GM19467 (cell line): ENCODE measurements at regions not wholly inside any gene's neighbourhood (a gene's known extent, or its start where the extent isn't known, plus 50 kb on each side); places are given as distances from the start of the nearest gene placed in this dataset.
"Not testable (repeated sequence)": the region's sequence is repeated elsewhere in the genome, so short reads cannot be mapped to it uniquely, and the experiment has no call there.

Experiments
- ATAC-seq: cut with Tn5 transposase; IDR thresholded peaks from one replicate; pipeline ENCODE4 v1.9.1; 2021; ENCODE audit warnings: mild to moderate bottlenecking, moderate library complexity; ENCODE audit not compliant: unreplicated experiment

DNA sequence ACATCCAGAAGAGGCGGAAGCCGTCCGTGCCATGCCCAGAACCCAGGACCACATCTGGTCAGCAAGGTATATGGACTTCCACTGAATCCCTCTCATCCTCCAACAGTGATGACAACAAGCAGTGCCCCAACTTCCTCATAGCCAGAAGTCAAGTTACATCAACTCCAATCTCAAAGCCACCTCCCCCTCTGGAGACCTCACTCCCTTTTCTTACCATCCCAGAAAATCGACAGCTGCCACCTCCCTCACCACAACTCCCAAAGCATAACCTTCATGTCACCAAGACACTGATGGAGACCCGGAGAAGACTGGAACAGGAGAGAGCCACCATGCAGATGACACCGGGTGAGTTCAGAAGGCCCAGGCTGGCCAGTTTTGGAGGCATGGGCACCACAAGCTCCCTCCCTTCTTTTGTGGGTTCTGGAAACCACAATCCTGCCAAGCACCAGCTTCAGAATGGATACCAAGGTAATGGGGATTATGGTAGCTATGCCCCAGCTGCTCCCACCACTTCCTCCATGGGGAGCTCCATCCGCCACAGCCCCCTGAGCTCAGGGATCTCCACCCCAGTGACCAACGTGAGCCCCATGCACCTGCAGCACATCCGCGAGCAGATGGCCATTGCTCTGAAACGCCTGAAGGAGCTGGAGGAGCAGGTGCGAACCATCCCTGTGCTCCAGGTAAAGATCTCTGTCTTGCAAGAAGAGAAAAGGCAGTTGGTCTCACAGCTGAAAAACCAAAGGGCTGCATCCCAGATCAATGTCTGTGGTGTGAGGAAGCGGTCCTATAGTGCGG lies 130.3 kb upstream of the DMRT1 start:
- no peak for ATAC-seq

DNA sequence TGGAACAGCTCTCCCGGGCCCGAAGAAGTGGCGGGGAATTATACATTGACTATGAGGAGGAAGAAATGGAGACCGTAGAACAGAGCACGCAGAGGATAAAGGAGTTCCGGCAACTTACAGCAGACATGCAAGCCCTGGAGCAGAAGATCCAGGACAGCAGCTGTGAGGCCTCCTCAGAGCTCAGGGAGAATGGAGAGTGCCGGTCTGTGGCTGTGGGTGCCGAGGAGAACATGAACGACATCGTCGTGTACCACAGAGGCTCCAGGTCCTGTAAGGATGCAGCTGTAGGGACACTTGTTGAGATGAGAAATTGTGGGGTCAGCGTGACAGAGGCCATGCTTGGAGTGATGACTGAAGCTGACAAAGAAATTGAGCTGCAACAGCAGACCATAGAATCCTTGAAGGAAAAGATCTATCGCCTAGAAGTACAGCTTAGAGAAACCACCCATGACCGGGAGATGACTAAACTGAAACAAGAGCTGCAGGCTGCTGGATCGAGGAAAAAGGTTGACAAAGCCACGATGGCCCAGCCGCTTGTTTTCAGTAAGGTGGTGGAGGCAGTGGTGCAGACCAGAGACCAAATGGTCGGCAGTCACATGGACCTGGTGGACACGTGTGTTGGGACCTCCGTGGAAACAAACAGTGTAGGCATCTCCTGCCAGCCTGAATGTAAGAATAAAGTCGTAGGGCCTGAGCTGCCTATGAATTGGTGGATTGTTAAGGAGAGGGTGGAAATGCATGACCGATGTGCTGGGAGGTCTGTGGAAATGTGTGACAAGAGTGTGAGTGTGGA lies 129.5 kb upstream of the DMRT1 start:
- ATAC-seq, result no peak

DNA sequence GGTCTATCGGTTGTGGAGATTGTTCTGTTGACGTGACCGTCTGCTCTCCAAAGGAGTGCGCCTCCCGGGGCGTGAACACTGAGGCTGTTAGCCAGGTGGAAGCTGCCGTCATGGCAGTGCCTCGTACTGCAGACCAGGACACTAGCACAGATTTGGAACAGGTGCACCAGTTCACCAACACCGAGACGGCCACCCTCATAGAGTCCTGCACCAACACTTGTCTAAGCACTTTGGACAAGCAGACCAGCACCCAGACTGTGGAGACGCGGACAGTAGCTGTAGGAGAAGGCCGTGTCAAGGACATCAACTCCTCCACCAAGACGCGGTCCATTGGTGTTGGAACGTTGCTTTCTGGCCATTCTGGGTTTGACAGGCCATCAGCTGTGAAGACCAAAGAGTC lies 128.9 kb upstream of the DMRT1 start:
- no peak for ATAC-seq

DNA sequence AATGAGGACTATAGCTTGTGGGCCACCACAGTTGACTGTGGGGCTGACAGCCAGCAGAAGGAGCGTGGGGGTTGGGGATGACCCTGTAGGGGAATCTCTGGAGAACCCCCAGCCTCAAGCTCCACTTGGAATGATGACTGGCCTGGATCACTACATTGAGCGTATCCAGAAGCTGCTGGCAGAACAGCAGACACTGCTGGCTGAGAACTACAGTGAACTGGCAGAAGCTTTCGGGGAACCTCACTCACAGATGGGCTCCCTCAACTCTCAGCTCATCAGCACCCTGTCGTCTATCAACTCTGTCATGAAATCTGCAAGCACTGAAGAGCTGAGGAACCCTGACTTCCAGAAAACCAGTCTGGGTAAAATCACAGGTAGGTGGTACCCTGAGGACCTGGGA lies 128.4 kb upstream of the DMRT1 start:
- ATAC-seq, result no peak

DNA sequence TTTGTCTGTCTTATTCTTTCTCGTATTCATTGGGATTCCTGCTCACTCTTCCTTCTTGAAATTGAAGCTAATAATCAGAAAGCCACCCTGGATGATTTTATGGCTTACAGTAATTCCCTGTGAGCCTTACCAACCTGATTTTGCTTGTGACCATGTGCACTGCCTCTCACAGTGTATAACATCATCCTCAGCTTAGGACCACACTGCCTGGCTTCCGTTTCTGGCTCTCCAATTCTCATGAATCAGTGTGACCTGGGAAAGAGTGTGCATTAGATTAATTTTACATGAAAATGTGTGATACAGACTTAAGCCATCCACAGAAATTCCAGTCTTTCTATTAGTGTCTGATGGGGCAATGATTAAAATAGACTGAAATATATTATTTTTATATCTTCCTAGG lies 126.8 kb upstream of the DMRT1 start:
- ATAC-seq, result no peak

DNA sequence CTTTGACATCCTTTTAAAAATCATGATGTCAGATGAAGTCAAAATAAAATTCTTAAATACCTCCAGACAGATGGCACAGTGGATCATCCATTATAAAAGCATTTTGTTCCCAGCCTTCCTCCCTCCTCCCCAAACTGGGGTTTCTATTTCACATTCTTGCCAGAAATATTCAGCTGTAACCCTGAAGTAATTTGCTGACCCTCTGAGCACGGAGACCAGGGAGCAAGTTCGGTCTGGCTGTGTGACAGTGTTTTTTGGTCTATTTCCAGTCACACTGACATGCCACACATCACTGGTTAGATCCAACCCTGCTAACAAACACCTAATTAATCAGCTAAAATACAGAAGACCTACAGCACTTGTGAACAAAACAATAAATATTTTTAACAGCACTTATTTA lies 126.2 kb upstream of the DMRT1 start:
- ATAC-seq, result no peak

DNA sequence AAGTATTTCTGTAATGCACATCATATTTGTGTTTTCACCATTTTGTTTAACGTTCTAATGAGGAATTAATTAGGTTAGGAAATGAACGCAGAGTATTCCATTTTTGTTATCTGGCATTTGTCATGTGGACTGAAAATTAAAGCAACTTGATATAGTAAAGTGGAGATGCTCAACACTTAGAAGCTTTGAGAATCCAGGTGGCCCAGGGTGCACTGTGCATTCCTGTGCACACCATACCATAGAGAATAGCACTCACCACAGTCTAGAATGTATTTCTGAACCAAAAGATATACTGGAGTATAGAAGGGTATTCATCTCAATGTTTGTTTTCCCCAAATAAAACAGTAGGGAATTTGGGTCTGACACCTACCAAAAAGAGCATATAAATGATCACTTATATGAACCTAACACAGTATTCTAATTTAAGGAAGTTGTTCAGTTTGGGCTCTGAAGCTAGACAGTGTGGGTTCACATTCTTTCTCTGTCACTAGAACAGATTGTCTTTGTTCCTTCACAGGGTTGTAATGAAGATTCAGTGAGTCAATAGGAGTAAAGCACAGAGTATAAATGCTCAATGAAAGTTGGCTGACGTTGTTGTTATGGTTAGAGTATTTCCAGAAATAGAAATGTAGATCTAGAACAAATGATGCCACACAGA lies 125.6 kb upstream of the DMRT1 start:
- ATAC-seq, result no peak

DNA sequence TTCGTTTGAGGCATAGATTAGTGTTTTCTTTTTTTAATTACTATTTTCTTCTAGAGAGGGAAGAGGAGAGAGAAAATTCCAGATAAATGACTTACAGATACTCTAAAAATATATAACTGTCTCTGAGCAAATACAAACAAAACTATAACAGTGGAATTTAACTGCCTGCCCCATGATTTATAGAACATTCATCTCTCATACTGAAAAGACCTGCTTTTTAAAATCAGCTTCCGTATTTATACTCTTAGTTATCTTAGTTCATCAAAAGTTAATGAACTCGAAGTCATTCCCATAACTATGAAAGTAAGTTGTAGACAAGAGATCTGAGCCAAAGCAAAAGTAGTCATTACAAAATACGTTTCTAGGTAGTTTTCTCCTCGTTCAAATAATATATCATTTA lies 123.8 kb upstream of the DMRT1 start:
- ATAC-seq, result no peak

DNA sequence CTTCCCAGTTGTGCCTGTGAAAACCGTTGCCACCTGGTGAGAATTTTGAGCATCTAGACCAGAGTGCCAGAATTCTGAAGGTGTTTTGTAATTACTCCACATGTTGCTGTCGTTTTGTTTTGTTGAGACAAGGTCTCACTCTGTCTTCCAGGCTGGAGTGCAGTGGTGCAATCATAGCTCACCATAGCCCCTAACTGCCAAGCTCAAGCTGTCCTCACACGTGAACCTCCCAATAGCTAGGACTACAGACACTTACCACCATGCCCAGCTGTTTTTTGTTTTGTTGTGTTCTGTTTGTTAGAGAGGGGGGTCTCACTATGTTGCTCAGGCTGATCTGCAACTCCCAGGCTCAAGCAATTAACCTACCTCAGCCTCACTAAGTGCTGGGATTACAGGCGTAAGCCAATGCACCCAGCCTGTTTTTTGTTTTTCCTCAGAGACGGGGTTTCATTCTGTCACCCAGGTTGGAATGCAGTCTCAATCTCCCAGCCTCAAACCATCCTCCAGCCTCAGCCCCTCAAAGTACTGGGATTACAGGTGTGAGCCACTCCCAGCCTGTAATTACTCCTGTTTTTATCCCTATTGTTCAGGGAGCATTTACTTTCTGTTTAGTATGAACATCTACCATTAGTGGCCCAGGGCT lies 121.1 kb upstream of the DMRT1 start:
- no peak for ATAC-seq

DNA sequence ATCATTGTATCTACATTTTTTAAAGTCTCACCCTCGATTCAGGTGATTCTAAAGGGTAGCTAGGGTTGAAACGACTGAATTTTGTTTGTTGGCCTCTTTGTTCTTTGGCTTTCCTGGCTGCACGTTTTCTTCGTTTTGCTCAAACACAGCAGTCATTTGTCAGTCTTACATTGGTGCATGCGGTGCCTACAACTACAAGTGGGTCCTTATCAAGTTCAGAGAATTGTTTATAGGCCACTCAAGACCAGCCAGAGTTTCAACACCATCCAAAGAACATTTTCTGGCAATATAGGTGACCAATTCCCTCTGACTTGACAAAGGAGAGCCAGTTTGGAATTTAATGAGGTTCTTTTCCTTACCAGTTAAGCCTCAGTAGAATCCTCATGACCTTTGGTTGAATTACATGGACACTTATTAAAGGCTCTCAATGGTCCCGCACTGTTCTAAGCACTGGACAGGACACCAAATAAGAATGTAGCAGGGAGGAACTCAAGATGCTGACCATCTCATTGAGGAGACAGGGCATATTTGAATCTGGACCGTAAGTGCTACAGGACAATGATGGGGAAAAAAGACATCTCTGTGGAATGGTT lies 119.0 kb upstream of the DMRT1 start:
- ATAC-seq, result no peak

DNA sequence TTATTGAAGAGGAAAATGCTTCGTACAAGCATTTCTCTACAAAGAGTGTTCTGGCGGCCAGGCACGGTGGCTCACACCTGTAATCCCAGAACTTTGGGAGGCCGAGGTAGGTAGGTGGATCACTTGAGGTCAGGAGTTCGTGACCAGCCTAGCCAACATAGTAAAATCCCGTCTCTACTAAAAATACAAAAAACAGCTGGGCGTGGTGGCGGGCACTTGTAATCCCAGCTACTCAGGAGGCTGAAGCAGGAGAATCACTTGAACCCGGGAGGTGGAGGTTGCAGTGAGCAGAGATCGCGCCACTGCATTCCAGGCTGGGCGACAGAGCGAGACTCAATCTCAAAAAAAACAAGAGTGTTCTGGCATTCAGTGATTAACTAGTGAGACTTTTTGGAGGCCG lies 117.0 kb upstream of the DMRT1 start:
- not testable (repeated sequence) for ATAC-seq

DNA sequence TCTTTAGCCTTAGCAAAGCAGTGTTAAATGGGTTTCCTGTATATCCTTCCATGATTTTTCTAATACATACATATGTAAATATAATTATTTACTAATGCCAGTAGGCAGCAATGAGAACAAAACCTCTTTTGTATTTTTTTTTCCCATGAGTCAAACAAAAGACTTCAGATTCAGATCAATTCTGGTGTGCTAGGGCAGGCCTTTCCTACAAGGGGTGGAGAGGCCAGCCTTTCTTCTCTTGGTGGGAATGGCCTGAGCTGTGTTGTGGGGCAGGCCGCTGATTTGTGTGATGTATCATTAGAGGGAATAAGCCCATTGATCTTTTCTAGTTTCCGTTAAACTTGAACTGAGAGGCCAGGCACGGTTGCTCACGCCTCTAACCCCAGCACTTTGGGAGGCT lies 115.5 kb upstream of the DMRT1 start:
- no peak for ATAC-seq

DNA sequence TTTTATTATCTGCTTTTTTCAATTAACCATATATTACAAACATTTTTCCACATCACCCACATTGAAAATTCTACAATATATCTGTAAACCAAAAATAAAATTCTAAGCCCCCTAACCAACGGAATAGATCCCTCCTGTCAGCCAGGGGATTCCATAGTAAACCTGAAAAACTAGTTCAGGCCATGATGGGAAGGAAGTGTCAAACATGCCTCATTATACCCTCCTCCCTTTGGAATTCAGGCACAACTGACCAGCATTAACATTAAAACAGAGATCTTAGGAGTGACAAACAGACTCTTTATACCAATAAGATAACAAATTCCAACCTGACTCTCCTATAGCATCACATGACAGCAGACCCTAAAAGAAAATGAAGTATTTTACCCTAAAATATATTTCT lies 113.7 kb upstream of the DMRT1 start:
- ATAC-seq, result no peak

DNA sequence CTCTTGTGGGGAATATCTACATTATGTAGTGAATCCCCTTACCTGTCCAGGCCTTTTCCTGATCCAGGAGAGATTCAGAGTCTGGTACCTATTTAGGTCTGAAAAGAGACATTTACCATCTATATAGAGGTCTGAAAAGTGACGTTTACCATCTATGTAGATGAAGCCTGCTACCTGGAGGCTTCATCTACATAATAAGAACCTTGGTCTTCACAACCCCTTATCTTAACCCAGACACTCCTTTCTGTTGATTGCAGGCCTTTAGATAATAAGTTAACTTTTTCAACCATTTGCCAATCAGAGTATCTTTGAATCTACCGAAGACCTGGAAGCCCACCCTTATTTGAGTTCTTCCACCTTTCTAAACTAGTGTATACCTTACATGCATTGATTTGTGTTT lies 113.0 kb upstream of the DMRT1 start:
- no peak for ATAC-seq

DNA sequence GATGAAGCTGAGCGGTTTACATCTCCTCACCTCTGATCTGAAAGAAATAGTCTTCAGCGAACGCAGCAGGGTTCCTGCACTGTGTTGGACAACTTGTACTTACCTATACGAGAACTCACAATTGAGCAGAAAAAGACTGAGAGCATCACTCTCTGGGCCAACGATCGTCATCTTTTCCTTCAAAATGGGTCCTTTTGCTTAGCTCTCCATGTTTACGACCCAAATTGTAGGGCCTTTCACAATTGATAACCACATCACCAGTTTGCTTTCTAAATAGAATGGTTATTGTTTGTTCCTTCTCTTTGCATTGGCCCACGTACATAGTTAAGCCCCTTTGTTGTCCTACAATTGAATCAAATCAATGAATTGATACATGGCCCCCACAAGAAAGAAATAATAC lies 110.0 kb upstream of the DMRT1 start:
- ATAC-seq, result no peak

DNA sequence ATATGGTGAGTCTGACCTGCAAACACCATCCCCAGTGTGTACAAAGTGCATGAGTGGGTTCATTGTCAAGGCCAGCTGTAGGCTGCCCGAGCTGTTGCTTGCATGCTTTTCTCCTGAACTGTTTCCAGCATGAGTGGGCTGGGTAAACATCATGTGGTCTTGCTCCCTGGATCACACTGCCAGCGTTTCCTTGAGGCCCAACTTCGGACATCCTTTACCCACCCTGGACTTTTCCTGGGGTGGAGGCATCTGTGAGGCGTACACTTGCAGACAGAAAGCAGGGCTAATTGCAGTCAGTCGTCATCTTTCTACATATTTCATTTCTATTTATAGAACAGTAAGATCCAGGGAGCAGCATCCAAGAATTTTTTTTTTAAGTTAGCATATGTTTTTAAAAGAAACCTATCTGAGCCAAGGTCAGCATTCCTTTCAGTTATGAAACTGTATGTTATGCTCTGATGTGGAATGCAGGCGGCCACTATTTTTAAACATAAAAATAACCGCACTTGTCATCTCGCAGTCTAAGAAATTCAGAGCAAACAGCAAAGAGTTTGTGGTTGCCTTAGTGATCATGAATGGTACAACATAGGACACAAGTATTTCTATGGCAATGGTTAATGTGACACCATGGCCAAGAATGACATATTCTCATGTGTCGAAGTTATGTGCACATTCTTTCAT lies 106.5 kb upstream of the DMRT1 start:
- ATAC-seq, result no peak

DNA sequence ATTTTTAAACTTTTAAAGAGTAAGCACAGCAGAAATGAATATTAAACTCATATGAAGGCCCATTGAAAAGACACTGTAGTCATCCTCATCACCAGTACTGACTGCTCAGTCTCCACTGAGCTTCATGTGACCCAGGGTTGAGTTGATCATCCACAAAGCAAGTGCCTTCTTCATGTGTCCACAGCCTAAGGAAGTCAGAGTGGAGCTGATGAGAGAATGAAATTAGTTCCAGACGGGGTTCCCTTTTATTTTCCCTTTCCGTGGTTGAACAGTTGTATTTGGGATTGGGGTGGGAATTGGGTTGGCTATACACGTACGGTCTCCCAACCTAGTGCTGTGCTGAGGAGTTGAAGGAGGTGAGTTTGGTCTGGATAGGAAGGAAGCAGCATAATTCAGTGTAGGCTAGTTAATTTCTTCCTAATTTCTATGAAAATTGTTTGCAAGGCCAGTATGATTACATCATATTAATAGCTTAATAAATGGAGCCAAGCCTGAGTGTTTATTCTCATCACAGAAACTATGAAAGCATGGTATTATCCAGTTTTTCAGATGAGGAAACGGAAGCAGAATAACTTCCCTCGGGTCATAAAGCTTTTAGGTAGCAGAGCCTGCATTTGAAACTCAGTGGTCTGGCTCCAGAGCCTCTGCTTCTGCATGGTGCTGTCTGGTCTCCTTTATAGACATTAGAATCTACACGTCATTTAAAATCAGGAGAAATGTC lies 103.9 kb upstream of the DMRT1 start:
- ATAC-seq, result no peak

DNA sequence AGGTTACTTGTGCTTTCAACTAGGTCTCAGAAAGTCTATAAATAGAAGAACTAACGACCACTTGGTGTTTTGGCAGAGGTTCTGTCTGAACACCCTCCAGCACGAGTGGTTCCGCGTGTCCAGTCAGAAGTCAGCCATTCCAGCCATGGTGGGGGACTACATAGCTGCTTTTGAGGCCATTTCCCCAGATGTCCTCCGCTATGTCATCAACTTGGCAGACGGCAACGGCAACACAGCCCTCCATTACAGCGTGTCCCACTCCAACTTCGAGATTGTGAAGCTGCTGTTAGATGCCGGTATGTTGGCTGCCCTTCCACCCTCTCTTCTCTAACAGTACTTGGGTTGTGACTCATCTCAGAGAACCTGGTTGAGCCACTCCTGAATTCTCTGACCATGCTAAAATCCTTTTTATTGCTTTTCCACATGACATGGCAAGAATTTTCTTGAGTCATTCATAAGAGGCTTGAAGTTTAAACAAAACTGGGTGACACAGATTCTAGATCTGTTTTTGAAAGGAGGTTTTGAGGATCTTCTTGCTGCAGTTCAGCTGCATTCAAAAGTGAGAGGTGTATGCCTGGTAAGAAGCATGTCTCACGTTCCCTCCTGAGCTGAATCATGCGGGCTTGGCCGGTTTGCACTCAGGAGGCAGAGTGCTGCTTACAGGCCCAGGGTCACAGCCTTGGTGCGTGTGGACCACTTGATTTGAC lies 103.1 kb upstream of the DMRT1 start:
- no peak for ATAC-seq

DNA sequence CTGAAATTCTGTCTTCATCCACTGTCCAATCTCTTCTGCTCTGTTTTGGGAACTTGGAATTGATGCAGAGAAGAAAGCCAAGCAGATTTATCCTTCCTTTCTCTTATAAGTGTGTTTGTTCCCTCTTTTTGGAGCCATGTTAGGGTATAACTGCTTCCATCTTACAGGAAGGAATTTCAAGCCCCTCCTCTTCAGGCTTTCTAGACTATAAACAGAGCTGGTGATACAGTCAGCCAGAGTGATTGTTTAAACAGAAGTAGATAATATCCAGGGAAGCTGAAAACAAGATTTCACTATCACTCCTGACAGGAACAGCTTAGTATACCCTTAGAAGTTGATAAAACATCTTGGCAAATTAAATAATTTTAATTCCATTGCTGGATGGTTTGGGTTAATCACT lies 102.1 kb upstream of the DMRT1 start:
- ATAC-seq, result no peak
